Activated CD8-positive, alpha-beta T cell treated with anti-CD3 and anti-CD28 coated beads, Interleukin-2, amount 10 ng/mL, durations not matched to agents 7 days and 5 days (primary cell): ENCODE measurements at regions not wholly inside any gene's neighbourhood (a gene's known extent, or its start where the extent isn't known, plus 50 kb on each side); places are given as distances from the start of the nearest gene placed in this dataset.

Source experiments
- ATAC-seq: fragments of 150-1000 bp; cut with Tn5 transposase; one replicate; pipeline ENCODE4 v1.10.0; 2021; ENCODE audit warnings: moderate library complexity
- CTCF ChIA-PET: fragments of 350-600 bp; sonication (Branson Sonifier 250); formaldehyde crosslinking; loops from one replicate; lab custom pipeline; 2021; ENCODE audit warnings: antibody characterized with exemption; lab: Charles Lee
- POLR2A ChIA-PET: fragments of 350-600 bp; sonication (Branson Sonifier 250); formaldehyde crosslinking; loops from one replicate; lab custom pipeline; 2021; ENCODE audit warnings: antibody characterized with exemption; lab: Charles Lee
- DNase-seq: peaks from one replicate; pipeline ENCODE4 v3.0.0-alpha.2; 2020
- H3K27ac Mint-ChIP-seq: one replicate; pipeline ENCODE4 v1.8.0; 2021; ENCODE audit warnings: mild to moderate bottlenecking, mixed read lengths
- H3K27me3 Mint-ChIP-seq: one replicate; pipeline ENCODE4 v1.8.0; 2021; ENCODE audit warnings: low read depth, mixed read lengths
- H3K36me3 Mint-ChIP-seq: one replicate; pipeline ENCODE4 v1.8.0; 2021; ENCODE audit warnings: low read depth, mixed read lengths
- H3K4me1 Mint-ChIP-seq: one replicate; pipeline ENCODE4 v1.8.0; 2021; ENCODE audit warnings: low read depth, mixed read lengths
- H3K4me3 Mint-ChIP-seq: one replicate; pipeline ENCODE4 v1.8.0; 2021; ENCODE audit warnings: mild to moderate bottlenecking, mixed read lengths
- H3K9me3 Mint-ChIP-seq: one replicate; pipeline ENCODE4 v1.8.0; 2022; ENCODE audit warnings: mixed read lengths; ENCODE audit not compliant: insufficient read depth

DNA sequence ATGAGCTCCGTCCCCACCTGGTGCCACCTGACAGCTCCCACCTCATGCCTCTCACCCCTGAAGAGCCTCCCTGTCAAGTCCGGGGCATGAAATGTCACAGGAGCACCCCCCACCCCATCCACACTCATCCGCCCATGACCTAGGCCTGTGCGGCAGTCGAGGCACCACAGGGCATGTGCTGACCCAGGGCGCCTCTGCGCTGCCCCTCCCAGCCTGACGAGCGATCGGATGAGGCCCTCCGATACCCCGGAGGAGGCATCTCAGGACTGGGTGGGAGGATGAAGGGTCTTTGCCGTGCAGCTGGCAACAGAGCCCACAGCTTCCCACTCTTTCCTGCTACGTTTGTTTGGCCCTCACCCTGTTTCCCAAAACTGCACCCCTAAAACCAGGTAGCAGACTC lies 184.4 kb upstream of the TCERG1L start:
- H3K9me3 Mint-ChIP-seq: no peaks in the 10 kb centered on the region
- no peaks in the 10 kb centered on the region for H3K27me3 Mint-ChIP-seq
- H3K27ac Mint-ChIP-seq: no peak overlapping the region
- ChIA-PET CTCF (no interaction called here), POLR2A (no interaction called here)
- no peaks in the 10 kb centered on the region for H3K36me3 Mint-ChIP-seq
- ATAC-seq: no peak
- no peaks in the 10 kb centered on the region for H3K4me1 Mint-ChIP-seq
- no peak for DNase-seq
- H3K4me3 Mint-ChIP-seq: no peak overlapping the region

- ChIA-PET CTCF (no interaction called here), POLR2A (no interaction called here)
- ATAC-seq: no peak
- Mint-ChIP-seq H3K36me3 (no peaks in the 10 kb centered on the region), H3K27me3 (no peaks in the 10 kb centered on the region), H3K4me1 (no peaks in the 10 kb centered on the region), H3K27ac (no peak overlapping the region), H3K4me3 (no peak overlapping the region), H3K9me3 (peaks cover 2% of the 10 kb centered on the region)
- DNase-seq: no peak
Observed at GRCh38 chr10:131496351-131497052, 185.0 kb upstream of the TCERG1L start.

DNA sequence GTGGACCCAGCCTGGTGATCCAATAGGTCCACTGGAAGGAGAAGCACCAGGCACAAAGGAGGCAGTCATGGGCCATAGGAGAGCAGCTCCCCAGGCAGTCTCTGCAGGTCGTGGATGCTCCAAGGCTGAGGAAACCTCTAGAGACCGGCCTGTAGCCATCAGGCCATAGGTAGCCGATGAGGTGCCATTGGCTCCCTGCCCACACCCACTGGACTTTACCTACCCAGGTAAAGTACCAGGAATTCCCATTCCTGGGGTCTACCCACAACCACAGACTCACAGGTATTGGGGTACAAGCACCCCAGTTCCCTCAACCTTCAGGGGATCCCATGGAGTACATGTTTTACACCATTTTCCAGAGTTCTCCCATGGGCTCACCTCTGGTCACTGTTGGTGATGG lies 188.0 kb upstream of the TCERG1L start:
- ChIA-PET POLR2A (no interaction called here), CTCF (no interaction called here)
- Mint-ChIP-seq H3K9me3 (peaks cover 29% of the 10 kb centered on the region), H3K27ac (no peak overlapping the region), H3K27me3 (no peaks in the 10 kb centered on the region), H3K4me1 (no peaks in the 10 kb centered on the region), H3K4me3 (no peak overlapping the region), H3K36me3 (no peaks in the 10 kb centered on the region)
- DNase-seq (no peak), ATAC-seq (no peak)

DNA sequence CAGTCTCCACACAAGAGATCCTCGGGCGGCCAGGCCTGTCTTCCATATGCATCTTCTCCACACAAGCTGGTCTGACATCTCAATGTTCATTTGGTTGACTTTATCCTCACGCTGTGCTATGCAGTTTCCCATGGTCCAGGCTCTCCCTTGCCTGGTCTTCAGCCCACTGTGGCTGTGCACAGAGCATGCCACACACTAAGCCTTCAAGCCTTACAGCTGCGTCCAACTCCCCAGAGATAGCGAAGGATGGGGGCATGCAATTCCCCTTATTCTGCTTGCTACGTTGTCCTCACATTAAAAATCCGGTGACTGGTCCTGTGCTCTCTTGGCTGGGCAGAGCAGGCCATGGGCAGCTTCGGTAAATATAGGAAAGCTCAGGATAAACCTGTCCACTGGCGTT lies 188.7 kb upstream of the TCERG1L start:
- CTCF ChIA-PET: no interaction called here
- H3K36me3 Mint-ChIP-seq: no peaks in the 10 kb centered on the region
- DNase-seq (no peak), ATAC-seq (no peak)
- H3K9me3 Mint-ChIP-seq: peaks cover 29% of the 10 kb centered on the region
- H3K27ac Mint-ChIP-seq: no peak overlapping the region
- no peaks in the 10 kb centered on the region for H3K27me3 Mint-ChIP-seq
- H3K4me1 Mint-ChIP-seq: no peaks in the 10 kb centered on the region
- POLR2A ChIA-PET: no interaction called here
- H3K4me3 Mint-ChIP-seq: no peak overlapping the region

DNA sequence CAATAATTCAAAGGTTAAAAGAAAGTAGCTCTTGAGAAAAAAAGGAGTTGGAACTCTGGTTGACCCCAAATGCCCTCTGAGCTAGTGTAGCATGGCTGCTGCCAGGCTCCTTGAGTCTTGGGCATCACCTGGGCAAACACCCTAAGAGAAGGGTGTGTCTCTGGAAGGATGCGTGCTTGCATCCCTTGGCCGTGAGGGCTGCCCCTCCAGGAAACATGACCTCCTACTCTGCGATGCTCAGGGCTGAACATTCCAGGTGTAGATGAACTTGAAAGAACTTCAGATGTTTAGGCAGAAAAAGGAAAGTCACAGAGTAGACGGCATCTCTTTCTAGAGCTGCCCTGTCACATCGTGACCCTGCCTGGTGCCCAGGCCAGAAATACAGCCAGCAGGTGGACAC lies 189.4 kb upstream of the TCERG1L start:
- H3K4me1 Mint-ChIP-seq: no peaks in the 10 kb centered on the region
- no peaks in the 10 kb centered on the region for H3K27me3 Mint-ChIP-seq
- DNase-seq (no peak), ATAC-seq (no peak)
- no peaks in the 10 kb centered on the region for H3K36me3 Mint-ChIP-seq
- peaks cover 29% of the 10 kb centered on the region for H3K9me3 Mint-ChIP-seq
- POLR2A ChIA-PET: no interaction called here
- CTCF ChIA-PET: no interaction called here
- H3K4me3 Mint-ChIP-seq: no peak overlapping the region
- no peak overlapping the region for H3K27ac Mint-ChIP-seq

- no peak overlapping the region for H3K4me3 Mint-ChIP-seq
- no peaks in the 10 kb centered on the region for H3K4me1 Mint-ChIP-seq
- no peaks in the 10 kb centered on the region for H3K36me3 Mint-ChIP-seq
- no peak for ATAC-seq
- DNase-seq: no peak
- H3K27ac Mint-ChIP-seq: no peak overlapping the region
- peaks cover 29% of the 10 kb centered on the region for H3K9me3 Mint-ChIP-seq
- no peaks in the 10 kb centered on the region for H3K27me3 Mint-ChIP-seq
- ChIA-PET POLR2A (no interaction called here), CTCF (no interaction called here)
Observed at GRCh38 chr10:131503992-131504391, 192.5 kb upstream of the TCERG1L start.

- no peak for DNase-seq
- ChIA-PET CTCF (no interaction called here), POLR2A (no interaction called here)
- no peaks in the 10 kb centered on the region for H3K9me3 Mint-ChIP-seq
- H3K27ac Mint-ChIP-seq: no peak overlapping the region
- no peaks in the 10 kb centered on the region for H3K27me3 Mint-ChIP-seq
- ATAC-seq: no peak
- no peaks in the 10 kb centered on the region for H3K36me3 Mint-ChIP-seq
- H3K4me1 Mint-ChIP-seq: no peaks in the 10 kb centered on the region
- H3K4me3 Mint-ChIP-seq: no peak overlapping the region
Observed at GRCh38 chr10:131511391-131511790, 199.9 kb upstream of the TCERG1L start.

- Mint-ChIP-seq H3K27me3 (no peaks in the 10 kb centered on the region), H3K36me3 (no peaks in the 10 kb centered on the region), H3K4me1 (no peaks in the 10 kb centered on the region), H3K9me3 (no peaks in the 10 kb centered on the region), H3K27ac (no peak overlapping the region), H3K4me3 (no peak overlapping the region)
- ChIA-PET CTCF (no interaction called here), POLR2A (no interaction called here)
- no peak for ATAC-seq
- no peak for DNase-seq
Observed at GRCh38 chr10:131512852-131513251, 201.3 kb upstream of the TCERG1L start.

- DNase-seq: no peak
- H3K9me3 Mint-ChIP-seq: no peaks in the 10 kb centered on the region
- no peak overlapping the region for H3K4me3 Mint-ChIP-seq
- CTCF ChIA-PET: no interaction called here
- ATAC-seq: no peak
- H3K36me3 Mint-ChIP-seq: no peaks in the 10 kb centered on the region
- POLR2A ChIA-PET: no interaction called here
- no peak overlapping the region for H3K27ac Mint-ChIP-seq
- H3K27me3 Mint-ChIP-seq: no peaks in the 10 kb centered on the region
- no peaks in the 10 kb centered on the region for H3K4me1 Mint-ChIP-seq
Observed at GRCh38 chr10:131513445-131513844, 201.9 kb upstream of the TCERG1L start.

DNA sequence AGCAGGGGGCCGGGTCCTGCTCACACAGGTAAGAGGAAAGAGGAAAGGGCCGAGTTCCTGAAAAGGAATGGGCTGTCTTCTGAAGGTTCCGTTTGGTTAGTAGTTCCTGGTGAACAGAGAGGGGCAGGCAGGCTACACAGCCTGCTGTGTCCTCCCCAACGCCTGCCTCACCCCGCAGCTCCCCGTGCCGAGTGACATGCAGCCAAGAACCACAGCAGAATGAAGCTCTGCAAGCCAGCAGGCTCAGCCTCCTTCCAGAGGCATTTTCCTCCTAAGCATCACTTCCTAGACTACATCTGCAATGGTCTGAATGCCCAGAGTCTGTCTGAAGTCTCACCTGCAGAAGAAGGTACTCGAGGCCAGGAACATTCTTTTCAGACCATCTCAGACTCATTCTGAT lies 202.4 kb upstream of the TCERG1L start:
- no peaks in the 10 kb centered on the region for H3K9me3 Mint-ChIP-seq
- ChIA-PET POLR2A (no interaction called here), CTCF (no interaction called here)
- no peaks in the 10 kb centered on the region for H3K27me3 Mint-ChIP-seq
- H3K27ac Mint-ChIP-seq: no peak overlapping the region
- no peak for DNase-seq
- H3K36me3 Mint-ChIP-seq: no peaks in the 10 kb centered on the region
- H3K4me1 Mint-ChIP-seq: no peaks in the 10 kb centered on the region
- no peak for ATAC-seq
- no peak overlapping the region for H3K4me3 Mint-ChIP-seq

- DNase-seq (no peak), ATAC-seq (no peak)
- H3K4me1 Mint-ChIP-seq: no peaks in the 10 kb centered on the region
- H3K9me3 Mint-ChIP-seq: no peaks in the 10 kb centered on the region
- H3K4me3 Mint-ChIP-seq: no peak overlapping the region
- no peaks in the 10 kb centered on the region for H3K27me3 Mint-ChIP-seq
- H3K27ac Mint-ChIP-seq: no peak overlapping the region
- POLR2A ChIA-PET: no interaction called here
- CTCF ChIA-PET: no interaction called here
- H3K36me3 Mint-ChIP-seq: no peaks in the 10 kb centered on the region
Observed at GRCh38 chr10:131514454-131514853, 202.9 kb upstream of the TCERG1L start.

DNA sequence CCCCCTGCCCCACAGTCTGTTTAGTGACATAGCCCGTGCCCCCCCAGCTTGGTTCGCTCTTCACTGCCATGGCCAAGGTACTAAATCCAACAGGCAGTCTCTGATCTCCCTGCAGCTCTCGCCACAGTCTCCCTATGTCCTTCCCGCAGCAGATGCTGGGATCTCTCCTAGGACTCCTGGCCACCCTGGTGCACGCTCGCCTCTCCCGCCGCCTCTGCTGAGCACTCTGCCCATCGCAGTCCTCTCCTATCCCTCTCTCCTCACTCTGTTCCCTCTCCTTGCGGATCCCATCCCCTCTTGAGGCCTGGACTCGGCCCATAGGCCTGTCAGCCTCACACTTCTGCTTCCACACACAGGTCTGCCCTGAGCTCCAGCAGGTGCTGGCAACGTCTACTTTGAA lies 204.8 kb upstream of the TCERG1L start:
- POLR2A ChIA-PET: no interaction called here
- no peaks in the 10 kb centered on the region for H3K27me3 Mint-ChIP-seq
- H3K4me1 Mint-ChIP-seq: no peaks in the 10 kb centered on the region
- no peak overlapping the region for H3K27ac Mint-ChIP-seq
- no peak for DNase-seq
- H3K4me3 Mint-ChIP-seq: no peak overlapping the region
- no peaks in the 10 kb centered on the region for H3K9me3 Mint-ChIP-seq
- no peaks in the 10 kb centered on the region for H3K36me3 Mint-ChIP-seq
- CTCF ChIA-PET: no interaction called here
- ATAC-seq: no peak

DNA sequence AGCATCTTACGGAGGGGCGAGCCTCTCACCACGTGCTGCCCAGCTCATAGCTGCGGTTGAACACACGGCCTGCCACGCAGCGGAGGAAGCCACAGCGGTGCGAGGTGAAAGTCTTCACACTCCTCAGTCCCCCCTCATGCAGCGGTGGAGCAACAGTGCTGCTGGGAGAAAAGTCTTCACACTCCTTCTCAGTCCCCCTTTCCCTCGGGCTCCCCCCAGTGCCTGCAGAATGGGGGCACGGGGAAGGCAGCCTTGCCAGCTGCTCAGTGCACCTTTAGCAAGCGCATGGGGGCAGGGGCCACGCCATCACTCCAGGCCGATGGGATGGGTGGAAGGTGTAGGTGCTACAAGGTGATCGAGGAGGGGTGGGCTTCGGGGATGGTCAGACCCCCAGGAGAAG lies 206.3 kb upstream of the TCERG1L start:
- Mint-ChIP-seq H3K4me3 (no peak overlapping the region), H3K27ac (no peak overlapping the region), H3K9me3 (no peaks in the 10 kb centered on the region), H3K27me3 (no peaks in the 10 kb centered on the region), H3K36me3 (no peaks in the 10 kb centered on the region), H3K4me1 (no peaks in the 10 kb centered on the region)
- ChIA-PET CTCF (no interaction called here), POLR2A (no interaction called here)
- DNase-seq: no peak
- ATAC-seq: no peak
